A549 (cell line): ENCODE measurements at regions not wholly inside any gene's neighbourhood (a gene's known extent, or its start where the extent isn't known, plus 50 kb on each side); places are given as distances from the start of the nearest gene placed in this dataset.

ENCODE experiments used
- ATAC-seq, 2 experiments: fragments of 200-7000 bp in 1 of 2; fragments of >200 bp in 1 of 2; cut with Nextera tagmentation in 1 of 2; cut with Tn5 transposase in 1 of 2; 3 replicates each; pipeline versions ENCODE4 v1.8.0 to v1.9.1; 2018 to 2020; ENCODE audit warnings: mild to moderate bottlenecking in 1 of 2, moderate library complexity in 1 of 2
- CTCF ChIA-PET: fragments of 300-600 bp; sonication (Branson Sonifier 250); formaldehyde crosslinking; extraction: SDS; loops from one replicate; lab custom pipeline; 2021; ENCODE audit warnings: antibody characterized with exemption, inconsistent platforms; lab: Yijun Ruan, JAX
- POLR2A ChIA-PET: fragments of 350-600 bp; formaldehyde crosslinking; extraction: SDS; loops from one replicate; lab custom pipeline; 2021; ENCODE audit warnings: antibody characterized with exemption, inconsistent platforms; lab: Yijun Ruan, JAX
- DNase-seq, 2 experiments: peaks; one replicate each; pipeline versions ENCODE4 v3.0.0 to v3.0.0-alpha.2; 2011 to 2016; ENCODE audit warnings: low read depth in 1 of 2, low spot score in 1 of 2
- FAIRE-seq: peaks from 2 replicates; lab custom pipeline; 2011; peaks lifted over from hg19 to GRCh38; lab: Jason Lieb, UNC
- H3K27ac ChIP-seq, 2 experiments: fragments of >200 bp; sonication (Bioruptor Twin); formaldehyde crosslinking; 3 replicates each; pipeline ENCODE4 v1.5.1; 2016 to 2017
- H3K4me1 ChIP-seq: fragments of >200 bp; sonication (Bioruptor Twin); formaldehyde crosslinking; 3 replicates; pipeline ENCODE4 v1.6.1; 2016
- H3K4me2 ChIP-seq: fragments of >200 bp; sonication (Bioruptor Twin); formaldehyde crosslinking; 3 replicates; pipeline ENCODE4 v1.6.1; 2016
- H3K4me3 ChIP-seq: fragments of >200 bp; sonication (Bioruptor Twin); formaldehyde crosslinking; 3 replicates; pipeline ENCODE4 v1.5.1; 2016
- H3K9me3 ChIP-seq: fragments of >200 bp; sonication (Bioruptor Twin); formaldehyde crosslinking; 3 replicates; pipeline ENCODE4 v1.6.1; 2016
- BCL3 ChIP-seq: fragments of >200 bp; sonication (Bioruptor Twin); formaldehyde crosslinking; IDR thresholded peaks from 3 replicates; pipeline ENCODE4 v1.6.1; 2016
- CBX2 ChIP-seq: fragments of 200-600 bp; sonication (generic); IDR thresholded peaks from 2 replicates; pipeline ENCODE4 v1.6.1; 2016; ENCODE audit warnings: low read depth, mild to moderate bottlenecking, borderline replicate concordance
- CBX8 ChIP-seq: fragments of 200-600 bp; sonication (generic); IDR thresholded peaks from 2 replicates; pipeline ENCODE4 v1.6.1; 2016
- CEBPB ChIP-seq, 2 experiments: fragments of >200 bp in 1 of 2; sonication (Bioruptor Twin) in 1 of 2; formaldehyde crosslinking in 1 of 2; IDR thresholded peaks; 2 replicates each; pipeline ENCODE4 v1.6.1; 2012 to 2016
- CHD2 ChIP-seq: fragments of 150-350 bp; IDR thresholded peaks from 2 replicates; pipeline ENCODE4 v1.6.1; 2014; ENCODE audit warnings: low read length; ENCODE audit not compliant: partially characterized antibody
- CTCF ChIP-seq: fragments of >200 bp; sonication (Bioruptor Twin); formaldehyde crosslinking; IDR thresholded peaks from 3 replicates; pipeline ENCODE4 v1.5.1; 2016
- EHMT2 ChIP-seq: fragments of 200-600 bp; sonication (generic); IDR thresholded peaks from 2 replicates; pipeline ENCODE4 v1.6.1; 2016; ENCODE audit warnings: antibody characterized with exemption, low read depth, mild to moderate bottlenecking, moderate library complexity
- ELK1 ChIP-seq: fragments of 150-350 bp; IDR thresholded peaks from 2 replicates; pipeline ENCODE4 v1.6.1; 2014; ENCODE audit warnings: low read depth, mild to moderate bottlenecking, low read length
- FOSB ChIP-seq: fragments of 250-450 bp; sonication (Bioruptor Pico); IDR thresholded peaks from 2 replicates; pipeline ENCODE4 v1.5.0; 2020; ENCODE audit warnings: mild to moderate bottlenecking, moderate library complexity
- GATA3 ChIP-seq: IDR thresholded peaks from 2 replicates; pipeline ENCODE4 v1.6.1; 2012; ENCODE audit warnings: borderline replicate concordance
- HES2 ChIP-seq: fragments of >200 bp; sonication (Bioruptor Twin); formaldehyde crosslinking; IDR thresholded peaks from 2 replicates; pipeline ENCODE4 v1.6.1; 2016
- HMGXB4 ChIP-seq: fragments of 250-450 bp; sonication (Bioruptor Pico); IDR thresholded peaks from 2 replicates; pipeline ENCODE4 v1.5.0; 2021; ENCODE audit warnings: mild to moderate bottlenecking, moderate library complexity, borderline replicate concordance
- HOXB5 ChIP-seq: fragments of 250-450 bp; sonication (Bioruptor Pico); IDR thresholded peaks from 2 replicates; pipeline ENCODE4 v1.5.0; 2020; ENCODE audit warnings: mild to moderate bottlenecking, moderate library complexity
- JUNB ChIP-seq: fragments of >200 bp; sonication (Bioruptor Twin); formaldehyde crosslinking; IDR thresholded peaks from 2 replicates; pipeline ENCODE4 v1.6.1; 2016
- KDM1A ChIP-seq: fragments of 200-600 bp; sonication (generic); IDR thresholded peaks from 2 replicates; pipeline ENCODE4 v1.6.1; 2016; ENCODE audit warnings: low read depth, mild to moderate bottlenecking
- MAZ ChIP-seq: fragments of 150-350 bp; IDR thresholded peaks from 2 replicates; pipeline ENCODE4 v1.6.1; 2014; ENCODE audit warnings: antibody characterized with exemption, low read depth, low read length, borderline replicate concordance
- MYC ChIP-seq: IDR thresholded peaks from 2 replicates; pipeline ENCODE4 v1.6.1; 2012; ENCODE audit warnings: mild to moderate bottlenecking, inconsistent platforms, low read length, improper control_type of control experiment, borderline replicate concordance
- NR3C1 ChIP-seq: fragments of >200 bp; sonication (Bioruptor Twin); formaldehyde crosslinking; IDR thresholded peaks from 3 replicates; pipeline ENCODE4 v1.6.1; 2017
- PHF8 ChIP-seq: fragments of 200-600 bp; sonication (generic); IDR thresholded peaks from 2 replicates; pipeline ENCODE4 v1.6.1; 2016; ENCODE audit warnings: low read depth, mild to moderate bottlenecking, antibody characterized with exemption, moderate library complexity, borderline replicate concordance
- POLR2A ChIP-seq: IDR thresholded peaks from 2 replicates; pipeline ENCODE4 v1.6.1; 2012; ENCODE audit warnings: mild to moderate bottlenecking, low read length
- RAD21 ChIP-seq, 2 experiments: fragments of >200 bp in 1 of 2; sonication (Bioruptor Twin) in 1 of 2; formaldehyde crosslinking in 1 of 2; IDR thresholded peaks in 1 of 2; conservative IDR thresholded peaks in 1 of 2; 2 replicates in 1 of 2; 3 replicates in 1 of 2; pipeline ENCODE4 v1.6.1; 2012 to 2018; ENCODE audit warnings: inconsistent platforms in 1 of 2
- REST ChIP-seq: fragments of 200-600 bp; sonication (generic); IDR thresholded peaks from 2 replicates; pipeline ENCODE4 v1.6.1; 2016; ENCODE audit warnings: antibody characterized with exemption, mild to moderate bottlenecking, moderate library complexity
- RFX5 ChIP-seq: fragments of 450-650 bp; IDR thresholded peaks from 2 replicates; pipeline ENCODE4 v1.7.1; 2014; ENCODE audit warnings: antibody characterized with exemption, mild to moderate bottlenecking, moderate library complexity
- SMC3 ChIP-seq: fragments of >200 bp; sonication (Bioruptor Twin); formaldehyde crosslinking; IDR thresholded peaks from 3 replicates; pipeline ENCODE4 v1.6.1; 2018; ENCODE audit warnings: inconsistent platforms
- TFCP2L1 ChIP-seq: fragments of 250-450 bp; sonication (Bioruptor Pico); IDR thresholded peaks from 2 replicates; pipeline ENCODE4 v1.5.0; 2021; ENCODE audit warnings: mild to moderate bottlenecking
- TP53 ChIP-seq: fragments of 250-450 bp; sonication (Bioruptor Pico); IDR thresholded peaks from 2 replicates; pipeline ENCODE4 v1.5.0; 2021; ENCODE audit warnings: mild to moderate bottlenecking, moderate library complexity
- ZC3H11A ChIP-seq: fragments of 450-650 bp; IDR thresholded peaks from 2 replicates; pipeline ENCODE4 v1.6.1; 2014; ENCODE audit warnings: antibody characterized with exemption, mild to moderate bottlenecking
- ZFP36 ChIP-seq: fragments of 450-650 bp; IDR thresholded peaks from 2 replicates; pipeline ENCODE4 v1.6.1; 2014; ENCODE audit warnings: borderline replicate concordance; ENCODE audit not compliant: partially characterized antibody
- ZNF302 ChIP-seq: fragments of 250-450 bp; sonication (Bioruptor Pico); IDR thresholded peaks from 2 replicates; pipeline ENCODE4 v1.9.0; 2021; ENCODE audit warnings: inconsistent platforms, mild to moderate bottlenecking, moderate library complexity
- WGBS: methylation state at CpG from one replicate; pipeline ENCODE4 v1.1.6; 2017; ENCODE audit errors: missing lambda C conversion rate; 5-methylcytosine and 5-hydroxymethylcytosine counted together

GRCh38 chr10:121262774-121263430 lies 335.3 kb downstream of the FGFR2 start:
- no peak for TF ChIP-seq FOSB (CRISPR knock-in tag)
- TF ChIP-seq HES2 = no peak
- TF ChIP-seq RFX5 = no peak
- no peak for TF ChIP-seq MAZ
- TF ChIP-seq TP53 (CRISPR knock-in tag) = no peak
- TF ChIP-seq POLR2A = no peak
- no peak for TF ChIP-seq ZFP36
- no peak for TF ChIP-seq GATA3
- TF ChIP-seq CBX8 = no peak
- TF ChIP-seq CBX2 = no peak
- TF ChIP-seq REST = no peak
- TF ChIP-seq EHMT2 = no peak
- TF ChIP-seq NR3C1 = no peak
- no peak for TF ChIP-seq HMGXB4
- TF ChIP-seq, all 56 proteins: peak for 0
- Histone ChIP-seq H3K27ac (no peak overlapping the region), H3K9me3 (no peaks in the 10 kb centered on the region), H3K4me1 (no peaks in the 10 kb centered on the region), H3K4me2 (no peak overlapping the region), H3K4me3 (no peak overlapping the region)
- ATAC-seq (no peak), FAIRE-seq (no peak), DNase-seq (no peak)
- ChIA-PET CTCF (interaction anchor here (1.0 kb wide), 1 partner anchor 21 kb away, joined by 3 read pairs; no protein-coding TSS in a partner anchor), POLR2A (no interaction called here)
- 13% methylated on average over 10 of the region's 10 CpGs for WGBS

GRCh38 chr10:121263431-121263783 lies 334.8 kb downstream of the FGFR2 start:
- ATAC-seq = no peak
- CTCF ChIA-PET = interaction anchor here (1.0 to 1.4 kb wide), 2 partner anchors 8 to 22 kb away, joined by 3 read pairs; no protein-coding TSS in a partner anchor
- no peak for FAIRE-seq

More at GRCh38 chr10:121263431-121263783, 334.8 kb downstream of the FGFR2 start:
- POLR2A ChIA-PET = no interaction called here
- H3K4me1 ChIP-seq = no peaks in the 10 kb centered on the region
- WGBS = 29% methylated on average over 6 of the region's 6 CpGs
- DNase-seq = no peak
- H3K4me2 ChIP-seq = no peak overlapping the region
- no peak overlapping the region for H3K4me3 ChIP-seq
- no peak for TF ChIP-seq BCL3
- TF ChIP-seq PHF8 = no peak
- TF ChIP-seq ZNF302 (CRISPR knock-in tag) = no peak
- no peak for TF ChIP-seq RAD21 (conservative IDR thresholded peaks at IDR 0.05 in 1 of 2, IDR thresholded peaks at IDR 0.05 in 1 of 2)
- no peak for TF ChIP-seq HOXB5 (CRISPR knock-in tag)
- TF ChIP-seq CTCF = no peak
- TF ChIP-seq ZC3H11A = no peak
- no peak for TF ChIP-seq ELK1
- TF ChIP-seq KDM1A = no peak
- TF ChIP-seq SMC3 = no peak
- no peak for TF ChIP-seq CEBPB (IDR thresholded peaks at IDR 0.05)
- TF ChIP-seq FOSB (CRISPR knock-in tag) = no peak
- TF ChIP-seq MYC = no peak
- TF ChIP-seq TFCP2L1 = no peak
- no peak for TF ChIP-seq JUNB
- TF ChIP-seq CHD2 = no peak
- no peak overlapping the region for H3K27ac ChIP-seq
- H3K9me3 ChIP-seq = no peaks in the 10 kb centered on the region
